ENCODE measurements at regions not wholly inside any gene's neighbourhood (a gene's known extent, or its start where the extent isn't known, plus 50 kb on each side); places are given as distances from the start of the nearest gene placed in this dataset.

GRCh38 chr22:36079041-36079440 is 50.4 kb upstream of the RBFOX2 start:
- FAIRE-seq (no peak), DNase-seq (ENCODE audit: low read depth) (no peak)
- no peak for TF ChIP-seq CTCF (IDR thresholded peaks at IDR 0.05; ENCODE audit: insufficient read depth, low read depth, low read length)
- Histone ChIP-seq H4K20me1 (ENCODE audit: insufficient read depth, low read length) (no peaks in the 10 kb centered on the region), H3K27ac (ENCODE audit: low read depth, low read length) (no peak overlapping the region), H3K4me2 (ENCODE audit: low read length) (no peak overlapping the region), H3K4me1 (ENCODE audit: insufficient read depth, low read length) (peaks cover 3% of the 10 kb centered on the region), H3K4me3 (ENCODE audit: insufficient read depth, low read depth, low read length) (no peak overlapping the region), H3K36me3 (ENCODE audit: insufficient read depth, low read length) (no peaks in the 10 kb centered on the region), H3K27me3 (ENCODE audit: insufficient read depth, low read length) (no peaks in the 10 kb centered on the region), H3K9ac (ENCODE audit: low read length) (no peak overlapping the region), H3K79me2 (ENCODE audit: insufficient read depth, low read length) (no peaks in the 10 kb centered on the region), H2AFZ (ENCODE audit: low read depth, low read length) (no peak overlapping the region), H3K9me3 (ENCODE audit: insufficient read depth, low read depth, low read length) (no peaks in the 10 kb centered on the region)
- Mint-ChIP-seq H3K27me3 (ENCODE audit: low read depth, unreplicated experiment) (peaks cover 5% of the 10 kb centered on the region), H3K36me3 (ENCODE audit: low read depth, unreplicated experiment) (no peaks in the 10 kb centered on the region), H3K4me1 (ENCODE audit: low read depth, unreplicated experiment) (peaks cover 7% of the 10 kb centered on the region), H3K27ac (ENCODE audit: unreplicated experiment) (no peak overlapping the region), H3K9me3 (ENCODE audit: unreplicated experiment) (peaks cover 9% of the 10 kb centered on the region), H3K4me3 (ENCODE audit: unreplicated experiment) (no peak overlapping the region)

Measured in astrocyte (in vitro differentiated cells and primary cell).